ENCODE measurements at regions not wholly inside any gene's neighbourhood (a gene's known extent, or its start where the extent isn't known, plus 50 kb on each side); places are given as distances from the start of the nearest gene placed in this dataset.

GRCh38 chr13:111411151-111411858 lies 90.9 kb downstream of the TEX29 start:
- no peak for DNase-seq
- ATAC-seq, result no peak
- no peak overlapping the region for H3K27ac ChIP-seq
- no peaks in the 10 kb centered on the region for H3K36me3 ChIP-seq
- peaks cover 28 to 54% (median 30%) of the 10 kb centered on the region in 3 donors for H3K27me3 ChIP-seq
- in situ Hi-C loops (cut with MboI; ENCODE audit: low sequenced_read_pairs in 4 of 4) (no loop called here), intact Hi-C loops (cut with DNase I; ENCODE audit: low total_unique reads) (no loop called here)
- H3K9me3 ChIP-seq, result no peaks in the 10 kb centered on the region
- no peak for TF ChIP-seq POLR2A (IDR thresholded peaks at IDR 0.05)
- TF ChIP-seq, protein P1, sequence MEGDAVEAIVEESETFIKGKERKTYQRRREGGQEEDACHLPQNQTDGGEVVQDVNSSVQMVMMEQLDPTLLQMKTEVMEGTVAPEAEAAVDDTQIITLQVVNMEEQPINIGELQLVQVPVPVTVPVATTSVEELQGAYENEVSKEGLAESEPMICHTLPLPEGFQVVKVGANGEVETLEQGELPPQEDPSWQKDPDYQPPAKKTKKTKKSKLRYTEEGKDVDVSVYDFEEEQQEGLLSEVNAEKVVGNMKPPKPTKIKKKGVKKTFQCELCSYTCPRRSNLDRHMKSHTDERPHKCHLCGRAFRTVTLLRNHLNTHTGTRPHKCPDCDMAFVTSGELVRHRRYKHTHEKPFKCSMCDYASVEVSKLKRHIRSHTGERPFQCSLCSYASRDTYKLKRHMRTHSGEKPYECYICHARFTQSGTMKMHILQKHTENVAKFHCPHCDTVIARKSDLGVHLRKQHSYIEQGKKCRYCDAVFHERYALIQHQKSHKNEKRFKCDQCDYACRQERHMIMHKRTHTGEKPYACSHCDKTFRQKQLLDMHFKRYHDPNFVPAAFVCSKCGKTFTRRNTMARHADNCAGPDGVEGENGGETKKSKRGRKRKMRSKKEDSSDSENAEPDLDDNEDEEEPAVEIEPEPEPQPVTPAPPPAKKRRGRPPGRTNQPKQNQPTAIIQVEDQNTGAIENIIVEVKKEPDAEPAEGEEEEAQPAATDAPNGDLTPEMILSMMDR (IDR thresholded peaks at IDR 0.05 in 4 of 5, conservative IDR thresholded peaks at IDR 0.05 in 1 of 5), result no peak
- H3K4me1 ChIP-seq, result no peaks in the 10 kb centered on the region
- no peak overlapping the region for H3K4me3 ChIP-seq

GRCh38 chr13:111411919-111412650 lies 91.6 kb downstream of the TEX29 start:
- Histone ChIP-seq H3K27ac (no peak overlapping the region), H3K4me1 (no peaks in the 10 kb centered on the region), H3K9me3 (no peaks in the 10 kb centered on the region), H3K4me3 (no peak overlapping the region), H3K27me3 (peaks cover 28 to 54% (median 35%) of the 10 kb centered on the region in 3 donors), H3K36me3 (no peaks in the 10 kb centered on the region)
- ATAC-seq (no peak), DNase-seq (no peak)
- in situ Hi-C loops (cut with MboI; ENCODE audit: low sequenced_read_pairs in 4 of 4) (no loop called here), intact Hi-C loops (cut with DNase I; ENCODE audit: low total_unique reads) (no loop called here)
- TF ChIP-seq, protein P1 (IDR thresholded peaks at IDR 0.05 in 4 of 5, conservative IDR thresholded peaks at IDR 0.05 in 1 of 5), result no peak
- TF ChIP-seq POLR2A (IDR thresholded peaks at IDR 0.05), result no peak

- in situ Hi-C loops (cut with MboI; ENCODE audit: low sequenced_read_pairs in 4 of 4), result no loop called here
- H3K9me3 ChIP-seq, result no peaks in the 10 kb centered on the region
- peaks cover 24 to 54% (median 35%) of the 10 kb centered on the region in 3 donors for H3K27me3 ChIP-seq
- TF ChIP-seq, protein P1 (IDR thresholded peaks at IDR 0.05 in 4 of 5, conservative IDR thresholded peaks at IDR 0.05 in 1 of 5), result no peak
- no peak for TF ChIP-seq POLR2A (IDR thresholded peaks at IDR 0.05)
- no peaks in the 10 kb centered on the region for H3K4me1 ChIP-seq
- no peak overlapping the region for H3K4me3 ChIP-seq
- no peaks in the 10 kb centered on the region for H3K36me3 ChIP-seq
- DNase-seq (no peak), ATAC-seq (no peak)
- intact Hi-C loops (cut with DNase I; ENCODE audit: low total_unique reads), result no loop called here
- no peak overlapping the region for H3K27ac ChIP-seq
Observed at GRCh38 chr13:111413407-111414187, 93.2 kb downstream of the TEX29 start.

- TF ChIP-seq POLR2A (IDR thresholded peaks at IDR 0.05), result no peak
- TF ChIP-seq, protein P1 (IDR thresholded peaks at IDR 0.05 in 4 of 5, conservative IDR thresholded peaks at IDR 0.05 in 1 of 5), result no peak
- Histone ChIP-seq H3K27me3 (peaks cover 24 to 54% (median 35%) of the 10 kb centered on the region in 3 donors), H3K27ac (no peak overlapping the region), H3K36me3 (no peaks in the 10 kb centered on the region), H3K4me1 (no peaks in the 10 kb centered on the region), H3K4me3 (no peak overlapping the region), H3K9me3 (no peaks in the 10 kb centered on the region)
- in situ Hi-C loops (cut with MboI; ENCODE audit: low sequenced_read_pairs in 4 of 4), result no loop called here
- ATAC-seq (no peak), DNase-seq (no peak)
- intact Hi-C loops (cut with DNase I; ENCODE audit: low total_unique reads), result no loop called here
Observed at GRCh38 chr13:111414341-111414740, 93.9 kb downstream of the TEX29 start.
